HG03175 (cell line): ENCODE measurements at regions not wholly inside any gene's neighbourhood (a gene's known extent, or its start where the extent isn't known, plus 50 kb on each side); places are given as distances from the start of the nearest gene placed in this dataset.

Experiments used
- ATAC-seq: cut with Tn5 transposase; IDR thresholded peaks from one replicate; pipeline ENCODE4 v1.9.1; 2021; ENCODE audit warnings: mild to moderate bottlenecking, moderate library complexity; ENCODE audit not compliant: unreplicated experiment

GRCh38 chr9:20291201-20291600 lies 331.1 kb downstream of the MLLT3 start:
- no peak for ATAC-seq

DNA sequence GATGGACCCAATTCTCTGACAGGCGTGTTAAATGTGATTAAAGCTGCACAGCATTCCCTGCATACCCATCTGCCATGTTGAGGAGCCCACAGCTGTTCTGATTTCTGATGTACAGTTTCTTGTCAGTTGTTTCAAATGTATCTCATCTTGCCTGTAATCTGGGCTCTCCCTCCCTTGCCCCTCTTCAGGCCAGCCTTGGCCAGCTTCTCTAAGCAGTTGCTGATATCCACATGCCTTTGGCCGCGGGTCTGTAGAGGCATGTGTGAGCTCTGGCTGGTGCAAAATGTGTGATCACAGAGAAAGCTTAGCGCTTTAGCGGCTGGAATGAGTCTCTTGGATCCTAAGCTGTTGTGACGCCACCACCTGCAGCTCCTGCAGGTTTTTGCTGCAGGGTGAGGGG lies 332.0 kb downstream of the MLLT3 start:
- ATAC-seq = no peak

DNA sequence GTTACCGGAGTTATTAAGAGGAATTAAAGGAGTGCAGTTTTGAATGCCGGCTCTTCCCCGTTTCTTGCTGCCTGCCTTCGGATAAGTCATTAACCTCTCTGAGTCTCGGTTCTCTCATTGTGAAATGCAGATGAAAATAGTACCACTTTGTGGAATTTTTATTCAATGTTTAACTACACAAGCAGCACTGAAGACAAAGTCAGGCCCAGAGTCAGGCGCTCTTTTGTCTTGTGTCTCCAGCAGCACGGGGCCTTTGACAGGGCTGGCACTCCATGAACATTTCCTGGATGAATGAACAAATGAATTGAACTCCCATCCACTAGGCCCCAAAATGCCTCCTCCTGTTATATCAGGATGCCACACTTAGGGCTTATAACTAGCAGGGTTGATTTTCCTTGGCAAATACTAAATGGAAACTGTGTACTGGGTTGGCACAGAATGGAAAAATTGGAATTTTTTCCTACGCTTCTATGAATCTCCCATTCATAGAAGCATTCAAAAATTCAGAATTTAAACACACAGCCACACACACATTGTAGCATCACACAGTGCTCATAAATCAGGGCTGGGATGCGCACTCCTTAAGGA lies 332.8 kb downstream of the MLLT3 start:
- peak; percentile 19 for ATAC-seq

DNA sequence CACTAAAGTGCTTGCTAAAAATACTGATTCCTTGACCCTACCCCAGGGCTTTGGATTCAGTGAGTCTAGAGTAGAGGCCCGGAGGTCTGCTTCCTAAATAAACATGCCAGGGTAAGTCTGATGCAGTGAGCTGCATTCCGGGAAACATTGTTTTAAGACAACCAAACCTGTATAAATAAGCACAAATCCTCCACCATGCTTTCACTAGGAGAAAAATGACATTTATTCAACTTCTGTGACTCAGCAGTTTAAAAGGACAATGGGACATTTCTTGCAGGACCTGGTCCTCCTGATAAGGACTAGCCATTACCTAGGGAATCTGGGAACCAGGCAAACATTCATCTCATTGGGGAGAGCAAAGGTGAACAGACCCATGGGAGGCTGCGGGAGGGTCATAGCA lies 335.3 kb downstream of the MLLT3 start:
- no peak for ATAC-seq

DNA sequence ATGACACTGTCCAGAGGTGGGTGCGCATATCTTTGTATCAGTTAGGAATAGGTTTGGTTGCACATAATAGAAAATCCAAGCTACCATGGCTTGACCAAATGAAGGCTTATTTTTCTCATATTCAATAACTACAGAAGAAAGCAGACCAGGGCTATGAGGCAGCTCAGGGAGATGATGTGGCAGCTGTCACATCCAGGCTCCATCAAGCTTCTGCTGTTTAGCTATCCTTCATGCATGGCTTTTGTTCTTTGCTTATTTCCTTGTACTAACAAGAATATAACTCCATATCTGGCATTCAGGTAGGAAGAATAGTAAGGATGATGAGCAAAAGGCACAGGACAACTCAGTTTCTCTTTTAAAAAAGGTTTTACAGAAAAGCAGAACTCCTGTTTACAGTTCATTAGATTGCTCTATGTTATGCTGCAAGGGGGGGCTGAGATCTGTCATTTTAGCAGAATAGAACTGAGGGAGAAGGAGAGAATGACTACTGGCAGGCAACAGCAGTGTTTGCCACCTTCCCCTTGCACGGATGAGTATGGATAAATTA lies 336.1 kb downstream of the MLLT3 start:
- no peak for ATAC-seq

DNA sequence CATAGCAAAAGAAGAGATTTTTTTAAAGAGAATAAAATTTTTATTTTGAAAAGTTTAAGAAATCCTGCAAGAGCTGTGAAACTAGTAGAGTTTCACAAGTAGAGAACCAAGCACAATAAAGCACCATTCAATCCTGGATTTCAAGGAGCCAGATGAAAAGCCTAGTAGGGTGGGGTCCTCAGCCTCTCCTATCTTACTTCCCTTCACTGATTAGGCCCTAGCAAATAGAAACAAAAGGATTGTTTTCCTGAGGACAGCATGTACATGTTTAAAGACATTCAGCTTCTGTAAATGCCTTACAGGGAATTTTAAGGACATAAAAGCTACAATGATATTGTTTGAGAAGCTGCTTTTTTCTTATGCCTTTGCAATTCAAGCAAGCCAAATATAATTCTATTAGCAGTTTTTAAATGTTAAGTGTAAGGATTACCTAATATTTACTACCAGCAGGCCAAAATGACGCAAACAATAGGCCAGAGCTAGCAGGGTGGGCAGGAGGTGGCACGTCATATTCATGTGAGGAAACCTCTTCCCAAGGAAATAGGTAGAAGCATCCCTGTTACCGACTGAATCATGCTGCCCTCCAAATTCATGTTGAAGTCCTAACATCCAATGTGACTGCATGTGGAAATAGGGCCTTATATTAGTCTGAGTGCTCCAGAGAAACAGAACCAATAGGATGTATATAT lies 337.6 kb downstream of the MLLT3 start:
- no peak for ATAC-seq

GRCh38 chr9:20280330-20280729 lies 342.0 kb downstream of the MLLT3 start:
- ATAC-seq = no peak

GRCh38 chr9:20276762-20277161 lies 345.5 kb downstream of the MLLT3 start:
- ATAC-seq = no peak

DNA sequence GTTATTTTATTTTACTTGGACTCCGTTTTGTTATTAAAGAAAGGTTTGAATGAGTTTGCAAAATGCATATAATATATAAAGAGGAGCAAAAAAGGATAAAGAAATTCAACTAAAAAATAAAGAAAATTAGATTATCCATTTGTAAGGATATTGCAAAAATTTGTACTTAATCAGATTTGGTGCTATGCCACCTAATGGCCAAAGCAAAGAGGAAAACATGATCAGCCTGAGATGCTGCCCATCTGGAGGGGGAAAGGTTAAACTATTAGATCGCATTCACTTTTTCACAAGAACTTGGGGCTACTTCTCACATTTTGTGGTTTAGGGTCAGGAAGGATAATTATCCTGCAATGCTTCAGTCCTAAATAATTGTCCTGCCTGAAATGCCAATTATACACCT lies 350.6 kb downstream of the MLLT3 start:
- ATAC-seq = no peak

- ATAC-seq = no peak
Observed at GRCh38 chr9:20271096-20271495, 351.2 kb downstream of the MLLT3 start.

GRCh38 chr9:20270161-20270560 lies 352.1 kb downstream of the MLLT3 start:
- no peak for ATAC-seq

- no peak for ATAC-seq
Observed at GRCh38 chr9:20269620-20270019, 352.7 kb downstream of the MLLT3 start.

GRCh38 chr9:20264896-20265295 lies 357.4 kb downstream of the MLLT3 start:
- no peak for ATAC-seq

GRCh38 chr9:20262611-20263010 lies 359.7 kb downstream of the MLLT3 start:
- no peak for ATAC-seq

DNA sequence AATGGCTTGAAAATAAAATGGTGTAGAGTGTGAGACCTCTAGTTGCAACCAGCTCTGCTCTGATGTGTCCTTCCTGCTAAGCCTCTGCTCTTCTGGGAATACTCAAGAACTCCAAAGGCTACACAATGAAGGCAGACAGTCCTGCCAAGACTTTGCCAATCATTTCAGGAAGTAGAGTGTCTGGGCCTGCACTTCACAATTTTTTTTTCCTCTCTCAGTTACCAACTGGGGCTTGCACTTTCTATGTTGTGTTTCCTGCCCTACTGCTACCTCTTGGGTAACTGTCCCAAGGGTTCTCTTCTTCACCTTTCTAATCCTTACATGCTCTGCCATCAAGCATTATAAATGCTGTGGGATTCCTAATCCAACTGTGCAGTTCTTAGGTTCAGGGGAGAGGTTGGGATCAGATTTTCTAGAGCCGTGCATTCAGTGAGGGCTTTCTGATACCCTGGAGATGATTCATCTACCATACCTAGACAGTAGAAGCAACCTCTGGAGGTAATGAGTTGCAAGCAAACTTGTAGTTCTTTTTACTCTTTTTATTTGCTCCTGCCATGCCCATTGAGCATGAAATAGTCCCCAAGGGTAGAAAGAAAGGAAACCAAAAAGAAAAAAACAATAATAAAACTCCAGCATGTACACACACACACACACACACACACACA lies 365.9 kb downstream of the MLLT3 start:
- ATAC-seq = no peak

DNA sequence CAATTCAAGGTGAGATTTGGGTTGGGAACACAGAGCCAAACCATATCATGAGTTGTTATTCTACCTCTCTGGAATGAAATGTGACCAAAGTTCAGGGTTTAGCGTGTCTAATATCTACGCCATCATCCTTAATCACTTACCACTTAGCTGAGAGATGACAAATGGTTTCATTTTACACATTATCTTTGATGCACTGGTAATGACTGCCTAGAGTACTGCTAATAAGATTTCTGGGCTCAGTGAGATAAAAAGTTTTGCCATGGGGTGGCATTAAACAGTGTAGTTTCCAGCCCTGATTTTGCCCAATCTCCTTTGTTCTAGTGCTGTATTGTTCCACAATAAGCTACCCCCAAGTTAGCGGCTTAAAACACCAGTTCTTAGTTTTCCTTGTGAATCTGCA lies 367.2 kb downstream of the MLLT3 start:
- no peak for ATAC-seq

- ATAC-seq = no peak
Observed at GRCh38 chr9:20253635-20254034, 368.7 kb downstream of the MLLT3 start.

- no peak for ATAC-seq
Observed at GRCh38 chr9:20252778-20253177, 369.5 kb downstream of the MLLT3 start.

DNA sequence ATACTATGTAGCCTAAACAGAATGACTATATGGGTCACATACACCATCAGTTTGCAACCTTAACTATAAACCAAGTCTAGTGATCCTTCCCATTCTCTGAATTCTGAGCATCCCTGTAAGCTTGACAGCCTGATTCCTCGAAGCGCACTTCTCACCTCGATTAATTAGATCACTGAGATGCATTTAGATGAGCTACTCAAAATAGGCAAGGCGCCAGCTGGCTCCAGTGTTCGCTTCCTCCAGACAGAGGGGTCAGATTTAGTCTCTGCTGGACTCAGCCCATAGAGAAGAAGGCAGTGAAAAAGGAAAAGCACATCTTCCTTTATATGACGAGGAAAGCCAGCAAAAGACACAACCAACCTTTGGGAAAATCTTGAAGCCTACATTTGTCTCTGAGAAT lies 371.5 kb downstream of the MLLT3 start:
- no peak for ATAC-seq

DNA sequence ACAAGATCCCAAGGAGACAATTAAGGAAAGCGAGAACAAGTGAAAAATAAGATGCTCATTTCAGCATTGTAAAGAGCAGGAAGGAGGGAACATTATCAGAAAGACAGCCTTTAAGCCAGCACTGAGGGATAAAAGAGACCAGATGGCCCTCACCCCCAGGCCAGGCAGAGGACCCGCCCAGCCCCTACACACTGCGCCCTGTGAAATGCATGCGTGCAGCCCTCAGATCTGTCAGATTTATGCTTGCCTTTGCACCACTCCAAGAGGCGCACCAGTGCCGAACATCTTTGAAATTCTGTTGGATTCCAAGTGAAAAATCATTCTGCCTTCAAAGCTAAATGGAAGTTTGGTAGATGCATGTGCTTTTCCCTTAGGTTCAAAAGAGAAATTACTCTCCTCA lies 378.0 kb downstream of the MLLT3 start:
- no peak for ATAC-seq

- ATAC-seq = no peak
Observed at GRCh38 chr9:20243841-20244240, 378.5 kb downstream of the MLLT3 start.

DNA sequence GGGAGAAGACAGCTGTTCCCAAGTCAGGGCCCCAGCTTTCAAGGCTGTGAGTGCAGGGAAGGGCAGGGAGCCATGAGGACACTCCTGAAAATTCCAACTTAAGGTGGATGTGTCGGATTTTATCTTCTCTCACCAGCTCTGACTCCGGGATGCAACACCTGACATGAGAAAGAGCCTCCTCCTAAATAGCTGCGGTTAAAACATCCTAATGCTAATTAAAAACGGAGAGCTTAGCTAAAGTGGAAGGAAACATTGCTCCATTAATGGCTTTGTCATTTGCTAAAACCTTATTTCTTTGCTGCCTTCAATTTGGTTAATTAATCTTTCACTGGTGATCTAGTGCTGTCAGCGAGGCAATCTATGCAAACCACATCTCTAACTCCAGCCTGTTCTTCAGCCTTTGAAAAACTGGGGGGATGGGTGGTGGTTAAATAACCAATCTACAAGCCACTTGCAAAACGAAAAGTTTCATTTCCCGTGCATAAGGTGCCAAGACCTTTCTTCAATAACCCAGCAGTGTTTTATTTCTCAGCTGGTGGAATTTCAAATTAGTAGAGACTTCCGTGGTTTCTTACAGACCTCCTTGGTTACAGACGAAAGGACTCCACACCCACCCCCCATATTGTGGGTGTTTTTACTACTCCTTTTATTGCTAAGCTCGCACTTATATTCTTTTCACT lies 379.6 kb downstream of the MLLT3 start:
- peak; percentile 96 for ATAC-seq
